IgD-negative memory B cell (primary cell): ENCODE measurements at regions not wholly inside any gene's neighbourhood (a gene's known extent, or its start where the extent isn't known, plus 50 kb on each side); places are given as distances from the start of the nearest gene placed in this dataset.

ENCODE experiments used
- H3K27ac Mint-ChIP-seq, 3 donors: one replicate each; pipeline ENCODE4 v1.8.0; 2020 to 2022; ENCODE audit warnings: mild to moderate bottlenecking in 3 of 3, mixed read lengths in 3 of 3, moderate library complexity in 1 of 3
- H3K27me3 Mint-ChIP-seq: one replicate; pipeline ENCODE4 v1.8.0; 2021; ENCODE audit warnings: mixed read lengths
- H3K36me3 Mint-ChIP-seq: one replicate; pipeline ENCODE4 v1.8.0; 2020; ENCODE audit warnings: mild to moderate bottlenecking, mixed read lengths
- H3K4me1 Mint-ChIP-seq, 3 donors: one replicate each; pipeline ENCODE4 v1.8.0; 2020 to 2022; ENCODE audit warnings: mixed read lengths in 3 of 3, mild to moderate bottlenecking in 1 of 3
- H3K4me3 Mint-ChIP-seq, 4 donors: one replicate each; pipeline ENCODE4 v1.8.0; 2020 to 2022; ENCODE audit warnings: mild to moderate bottlenecking in 4 of 4, mixed read lengths in 4 of 4, moderate library complexity in 3 of 4
- H3K9me3 Mint-ChIP-seq, 3 donors: one replicate each; pipeline ENCODE4 v1.8.0; 2020 to 2021; ENCODE audit warnings: mixed read lengths in 3 of 3, mild to moderate bottlenecking in 1 of 3

- Mint-ChIP-seq H3K27me3 (no peaks in the 10 kb centered on the region), H3K36me3 (no peaks in the 10 kb centered on the region), H3K27ac (no peak overlapping the region), H3K4me1 (peaks cover 0 to 5% (median 0%) of the 10 kb centered on the region in 3 donors), H3K9me3 (no peaks in the 10 kb centered on the region), H3K4me3 (no peak overlapping the region)
Observed at GRCh38 chr5:87898574-87898973, 370.1 kb downstream of the TMEM161B start.

GRCh38 chr5:87888139-87888538, 380.5 kb downstream of the TMEM161B start:
- peaks cover 1% of the 10 kb centered on the region for H3K27me3 Mint-ChIP-seq

GRCh38 chr5:87887247-87887646, 381.4 kb downstream of the TMEM161B start:
- Mint-ChIP-seq H3K27me3 (peaks cover 1% of the 10 kb centered on the region), H3K4me1 (no peaks in the 10 kb centered on the region), H3K4me3 (no peak overlapping the region), H3K36me3 (no peaks in the 10 kb centered on the region), H3K9me3 (peaks cover 1 to 5% (median 4%) of the 10 kb centered on the region in 3 donors), H3K27ac (no peak overlapping the region)

More at GRCh38 chr5:87888139-87888538, 380.5 kb downstream of the TMEM161B start:
- Mint-ChIP-seq H3K4me1 (no peaks in the 10 kb centered on the region), H3K9me3 (peaks cover 0 to 4% (median 2%) of the 10 kb centered on the region in 3 donors), H3K4me3 (no peak overlapping the region), H3K36me3 (no peaks in the 10 kb centered on the region), H3K27ac (no peak overlapping the region)

- H3K27me3 Mint-ChIP-seq: peaks cover 1% of the 10 kb centered on the region
- H3K27ac Mint-ChIP-seq: no peak overlapping the region
- no peaks in the 10 kb centered on the region for H3K4me1 Mint-ChIP-seq
- H3K9me3 Mint-ChIP-seq: peaks cover 4 to 5% (median 4%) of the 10 kb centered on the region in 3 donors
- H3K36me3 Mint-ChIP-seq: no peaks in the 10 kb centered on the region
- no peak overlapping the region for H3K4me3 Mint-ChIP-seq
Observed at GRCh38 chr5:87886164-87886563, 382.5 kb downstream of the TMEM161B start.

GRCh38 chr5:87885758-87886157, 382.9 kb downstream of the TMEM161B start:
- Mint-ChIP-seq H3K4me3 (no peak overlapping the region), H3K4me1 (no peaks in the 10 kb centered on the region), H3K27ac (no peak overlapping the region), H3K36me3 (no peaks in the 10 kb centered on the region), H3K9me3 (peaks cover 4 to 5% (median 5%) of the 10 kb centered on the region in 3 donors), H3K27me3 (peaks cover 1% of the 10 kb centered on the region)

GRCh38 chr5:87877495-87877894, 391.1 kb downstream of the TMEM161B start:
- no peak overlapping the region for H3K4me3 Mint-ChIP-seq
- no peaks in the 10 kb centered on the region for H3K36me3 Mint-ChIP-seq
- H3K9me3 Mint-ChIP-seq: peaks cover 4 to 18% (median 5%) of the 10 kb centered on the region in 3 donors
- no peaks in the 10 kb centered on the region for H3K4me1 Mint-ChIP-seq
- H3K27ac Mint-ChIP-seq: no peak overlapping the region
- H3K27me3 Mint-ChIP-seq: no peaks in the 10 kb centered on the region

GRCh38 chr5:87877023-87877422, 391.6 kb downstream of the TMEM161B start:
- Mint-ChIP-seq H3K27me3 (no peaks in the 10 kb centered on the region), H3K4me3 (no peak overlapping the region), H3K27ac (no peak overlapping the region), H3K36me3 (no peaks in the 10 kb centered on the region), H3K4me1 (no peaks in the 10 kb centered on the region), H3K9me3 (peaks cover 3 to 18% (median 5%) of the 10 kb centered on the region in 3 donors)

GRCh38 chr5:87876616-87877015, 392.0 kb downstream of the TMEM161B start:
- Mint-ChIP-seq H3K9me3 (peaks cover 3 to 18% (median 3%) of the 10 kb centered on the region in 3 donors), H3K4me3 (no peak overlapping the region), H3K4me1 (no peaks in the 10 kb centered on the region), H3K27ac (no peak overlapping the region), H3K36me3 (no peaks in the 10 kb centered on the region), H3K27me3 (no peaks in the 10 kb centered on the region)

- no peaks in the 10 kb centered on the region for H3K9me3 Mint-ChIP-seq
- H3K36me3 Mint-ChIP-seq: no peaks in the 10 kb centered on the region
- no peak overlapping the region for H3K27ac Mint-ChIP-seq
- no peaks in the 10 kb centered on the region for H3K4me1 Mint-ChIP-seq
- H3K4me3 Mint-ChIP-seq: no peak overlapping the region
- no peaks in the 10 kb centered on the region for H3K27me3 Mint-ChIP-seq
Observed at GRCh38 chr5:87872986-87873385, 395.7 kb downstream of the TMEM161B start.

GRCh38 chr5:87868792-87869191, 399.9 kb downstream of the TMEM161B start:
- Mint-ChIP-seq H3K27me3 (no peaks in the 10 kb centered on the region), H3K4me3 (no peak overlapping the region), H3K4me1 (no peaks in the 10 kb centered on the region), H3K9me3 (no peaks in the 10 kb centered on the region), H3K27ac (no peak overlapping the region), H3K36me3 (no peaks in the 10 kb centered on the region)

- Mint-ChIP-seq H3K27ac (no peak overlapping the region), H3K36me3 (no peaks in the 10 kb centered on the region), H3K4me3 (no peak overlapping the region), H3K27me3 (no peaks in the 10 kb centered on the region), H3K9me3 (no peaks in the 10 kb centered on the region), H3K4me1 (no peaks in the 10 kb centered on the region)
Observed at GRCh38 chr5:87867281-87867680, 401.4 kb downstream of the TMEM161B start.

- Mint-ChIP-seq H3K27ac (no peak overlapping the region), H3K4me1 (no peaks in the 10 kb centered on the region), H3K36me3 (no peaks in the 10 kb centered on the region), H3K9me3 (peaks cover 3 to 4% (median 3%) of the 10 kb centered on the region in 3 donors), H3K4me3 (no peak overlapping the region), H3K27me3 (peaks cover 4% of the 10 kb centered on the region)
Observed at GRCh38 chr5:87853541-87853940, 415.1 kb downstream of the TMEM161B start.

- Mint-ChIP-seq H3K4me1 (no peaks in the 10 kb centered on the region), H3K4me3 (no peak overlapping the region)
Observed at GRCh38 chr5:87851603-87852002, 417.0 kb downstream of the TMEM161B start.

GRCh38 chr5:87850843-87851242, 417.8 kb downstream of the TMEM161B start:
- no peak overlapping the region for H3K27ac Mint-ChIP-seq
- peaks cover 0 to 1% (median 0%) of the 10 kb centered on the region in 3 donors for H3K9me3 Mint-ChIP-seq
- H3K36me3 Mint-ChIP-seq: no peaks in the 10 kb centered on the region
- H3K27me3 Mint-ChIP-seq: peaks cover 4% of the 10 kb centered on the region
- no peak overlapping the region for H3K4me3 Mint-ChIP-seq
- no peaks in the 10 kb centered on the region for H3K4me1 Mint-ChIP-seq

More at GRCh38 chr5:87851603-87852002, 417.0 kb downstream of the TMEM161B start:
- Mint-ChIP-seq H3K36me3 (no peaks in the 10 kb centered on the region), H3K27me3 (peaks cover 4% of the 10 kb centered on the region), H3K27ac (no peak overlapping the region), H3K9me3 (peaks cover under 1 to 3% (median 1%) of the 10 kb centered on the region in 3 donors)

GRCh38 chr5:87845734-87846133, 422.9 kb downstream of the TMEM161B start:
- H3K27me3 Mint-ChIP-seq: peaks cover under 1% of the 10 kb centered on the region
- H3K27ac Mint-ChIP-seq: no peak overlapping the region
- H3K4me3 Mint-ChIP-seq: no peak overlapping the region
- no peaks in the 10 kb centered on the region for H3K4me1 Mint-ChIP-seq
- H3K9me3 Mint-ChIP-seq: peaks cover 0 to 2% (median 0%) of the 10 kb centered on the region in 3 donors
- no peaks in the 10 kb centered on the region for H3K36me3 Mint-ChIP-seq

GRCh38 chr5:87844866-87845265, 423.8 kb downstream of the TMEM161B start:
- Mint-ChIP-seq H3K27me3 (no peaks in the 10 kb centered on the region), H3K4me3 (no peak overlapping the region), H3K4me1 (no peaks in the 10 kb centered on the region), H3K9me3 (peaks cover 0 to 8% (median 2%) of the 10 kb centered on the region in 3 donors), H3K27ac (no peak overlapping the region), H3K36me3 (no peaks in the 10 kb centered on the region)
